Prostate gland (tissue), 2 donors: ENCODE measurements at regions not wholly inside any gene's neighbourhood (a gene's known extent, or its start where the extent isn't known, plus 50 kb on each side); places are given as distances from the start of the nearest gene placed in this dataset.

Experiments used
- CTCF ChIP-seq, 4 experiments: fragments of 200-600 bp in 2 of 4; fragments of 450-650 bp in 2 of 4; sonication (generic) in 2 of 4; IDR thresholded peaks; 1 replicate in 3 of 4; 2 replicates in 1 of 4; pipeline ENCODE4 v1.5.1; 2016 to 2019; ENCODE audit warnings: antibody characterized with exemption in 4 of 4, mild to moderate bottlenecking in 2 of 4, moderate library complexity in 2 of 4
- POLR2AphosphoS5 ChIP-seq: sonication (generic); formaldehyde crosslinking; IDR thresholded peaks from one replicate; pipeline ENCODE4 v1.6.1; 2017; ENCODE audit warnings: antibody characterized with exemption

GRCh38 chr4:120629546-120630108 is 292.9 kb downstream of the PRDM5 start:
- no peak for TF ChIP-seq POLR2AphosphoS5
- TF ChIP-seq CTCF (IDR thresholded peaks at IDR 0.05) = no peak
